Gastrocnemius medialis (tissue), 4 donors: ENCODE measurements at regions not wholly inside any gene's neighbourhood (a gene's known extent, or its start where the extent isn't known, plus 50 kb on each side); places are given as distances from the start of the nearest gene placed in this dataset.

ENCODE experiments used
- ATAC-seq, 2 donors: fragments of 150-250 bp; one replicate each; pipeline ENCODE4 v1.9.1; 2016
- DNase-seq, 2 donors: peaks; one replicate each; pipeline ENCODE4 v3.0.0-alpha.2; 2019
- H3K27ac ChIP-seq, 4 donors: fragments of 200-600 bp; sonication (generic); 1 replicate in 1 of 4; 2 replicates in 3 of 4; pipeline ENCODE4 v1.5.1; 2016 to 2018; ENCODE audit warnings: mild to moderate bottlenecking in 2 of 4, moderate library complexity in 1 of 4
- H3K27me3 ChIP-seq, 3 donors: fragments of 200-600 bp; sonication (generic) in 2 of 3; 1 replicate in 1 of 3; 2 replicates in 2 of 3; pipeline versions ENCODE4 v1.5.1 to v1.6.0; 2016 to 2019; ENCODE audit warnings: mild to moderate bottlenecking in 1 of 3, moderate library complexity in 1 of 3
- H3K36me3 ChIP-seq, 2 donors: fragments of 200-600 bp; sonication (generic) in 1 of 2; one replicate each; pipeline ENCODE4 v1.5.1; 2017 to 2018
- H3K4me1 ChIP-seq, 2 donors: fragments of 200-600 bp; sonication (generic) in 1 of 2; one replicate each; pipeline ENCODE4 v1.5.1; 2016 to 2017; ENCODE audit warnings: mild to moderate bottlenecking in 2 of 2
- H3K4me3 ChIP-seq, 4 donors: fragments of 200-600 bp; sonication (generic) in 3 of 4; 1 replicate in 1 of 4; 2 replicates in 3 of 4; pipeline ENCODE4 v1.5.1; 2016 to 2019; ENCODE audit warnings: mild to moderate bottlenecking in 2 of 4
- H3K9me3 ChIP-seq, 3 donors: fragments of 200-600 bp; sonication (generic) in 2 of 3; 1 replicate in 1 of 3; 2 replicates in 2 of 3; pipeline ENCODE4 v1.5.1; 2016 to 2019
- CTCF ChIP-seq, 5 experiments: fragments of 450-650 bp in 3 of 5; fragments of 200-600 bp in 2 of 5; sonication (generic) in 2 of 5; IDR thresholded peaks in 4 of 5; conservative IDR thresholded peaks in 1 of 5; 1 replicate in 4 of 5; 2 replicates in 1 of 5; pipeline ENCODE4 v1.5.1; 2016 to 2019; ENCODE audit warnings: antibody characterized with exemption in 5 of 5, mild to moderate bottlenecking in 3 of 5, moderate library complexity in 3 of 5
- POLR2A ChIP-seq, 2 donors: fragments of 450-650 bp; IDR thresholded peaks; one replicate each; pipeline ENCODE4 v1.6.1; 2017; ENCODE audit warnings: antibody characterized with exemption in 2 of 2, mild to moderate bottlenecking in 2 of 2, moderate library complexity in 2 of 2
- in situ Hi-C, 4 donors: fragments of 200-750 bp; cut with MboI; loops; one replicate each; pipeline versions ENCODE4 v1.15.0 to v1.8.0; 2017; ENCODE audit warnings: low sequenced_read_pairs in 4 of 4
- intact Hi-C: fragments of 100-400 bp; cut with DNase I; formaldehyde crosslinking; loops from one replicate; pipeline ENCODE4 v1.15.1; 2023; ENCODE audit warnings: low total_unique reads

DNA sequence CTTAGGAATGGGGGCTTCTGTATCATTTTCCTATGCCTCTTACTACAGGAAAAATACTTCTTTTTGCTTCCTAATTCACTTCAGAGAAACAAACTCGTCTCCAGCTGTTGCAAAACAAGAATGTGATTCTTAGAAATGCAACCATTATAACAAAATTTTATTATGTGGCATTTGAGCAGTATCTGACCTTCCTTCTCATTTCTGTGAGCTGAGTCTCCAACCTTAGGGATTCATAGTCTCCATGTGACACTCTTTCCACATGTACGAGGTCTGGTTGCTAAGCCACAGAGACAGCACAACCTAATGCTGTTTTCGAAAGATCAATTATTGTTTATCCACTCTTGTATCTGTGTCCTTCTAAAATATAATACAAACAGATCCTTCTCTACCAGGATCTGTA lies 75.3 kb upstream of the RGS4 start:
- in situ Hi-C loops (no loop called here), intact Hi-C loops (no loop called here)
- H3K4me1 ChIP-seq, result no peaks in the 10 kb centered on the region
- H3K27me3 ChIP-seq, result no peaks in the 10 kb centered on the region
- H3K4me3 ChIP-seq, result no peak overlapping the region
- H3K27ac ChIP-seq, result no peak overlapping the region
- ATAC-seq (no peak), DNase-seq (no peak)
- no peaks in the 10 kb centered on the region for H3K36me3 ChIP-seq
- TF ChIP-seq CTCF (IDR thresholded peaks at IDR 0.05 in 4 of 5, conservative IDR thresholded peaks at IDR 0.05 in 1 of 5) (no peak), POLR2A (IDR thresholded peaks at IDR 0.05) (no peak)
- no peaks in the 10 kb centered on the region for H3K9me3 ChIP-seq

DNA sequence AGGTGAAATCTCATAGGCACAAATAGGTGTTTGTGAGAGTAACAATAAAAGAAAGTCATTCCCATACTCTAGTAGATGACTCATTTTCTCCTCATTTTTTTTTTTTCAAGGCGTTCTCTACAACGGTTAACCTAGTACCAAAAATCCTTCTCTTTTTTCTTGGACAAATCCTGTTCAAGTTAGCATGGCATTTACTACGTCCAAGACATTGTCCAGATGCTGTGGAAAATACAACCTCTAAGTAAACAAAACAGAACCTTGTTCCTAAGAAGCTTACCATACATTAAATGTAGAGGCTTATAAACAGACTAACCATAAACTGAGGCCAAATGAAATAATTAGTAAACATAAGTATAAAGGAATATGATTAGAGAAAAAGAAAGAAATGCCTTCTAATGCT lies 76.2 kb upstream of the RGS4 start:
- intact Hi-C loops (no loop called here), in situ Hi-C loops (no loop called here)
- Histone ChIP-seq H3K36me3 (no peaks in the 10 kb centered on the region), H3K4me1 (no peaks in the 10 kb centered on the region), H3K27ac (no peak overlapping the region), H3K9me3 (no peaks in the 10 kb centered on the region), H3K4me3 (no peak overlapping the region), H3K27me3 (no peaks in the 10 kb centered on the region)
- no peak for ATAC-seq
- no peak for TF ChIP-seq POLR2A (IDR thresholded peaks at IDR 0.05)
- TF ChIP-seq CTCF (IDR thresholded peaks at IDR 0.05 in 4 of 5, conservative IDR thresholded peaks at IDR 0.05 in 1 of 5), result no peak
- no peak for DNase-seq

DNA sequence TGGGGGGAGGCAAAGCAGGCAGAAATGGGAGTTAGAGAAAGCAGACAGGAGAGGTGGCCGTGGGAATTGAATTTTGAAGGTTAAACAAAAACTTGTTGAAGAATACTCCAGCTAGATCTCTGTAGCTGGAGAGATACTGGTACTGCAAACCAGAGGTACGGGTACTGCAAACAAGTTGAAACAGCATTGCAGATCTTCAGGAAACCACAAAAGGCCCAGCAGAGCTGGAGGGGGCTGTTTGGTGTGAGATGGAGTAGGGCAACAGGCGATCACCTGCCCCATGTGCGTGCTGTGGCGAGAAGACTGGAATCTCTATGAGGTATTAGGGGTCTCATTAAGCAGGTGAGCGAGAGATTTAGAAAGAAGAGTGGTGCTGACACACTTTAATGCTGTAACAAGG lies 77.7 kb upstream of the RGS4 start:
- H3K4me3 ChIP-seq, result no peak overlapping the region
- H3K36me3 ChIP-seq, result no peaks in the 10 kb centered on the region
- no peaks in the 10 kb centered on the region for H3K9me3 ChIP-seq
- ATAC-seq (no peak), DNase-seq (no peak)
- no peak overlapping the region for H3K27ac ChIP-seq
- no peaks in the 10 kb centered on the region for H3K27me3 ChIP-seq
- TF ChIP-seq POLR2A (IDR thresholded peaks at IDR 0.05) (no peak), CTCF (IDR thresholded peaks at IDR 0.05 in 4 of 5, conservative IDR thresholded peaks at IDR 0.05 in 1 of 5) (no peak)
- in situ Hi-C loops (no loop called here), intact Hi-C loops (no loop called here)
- H3K4me1 ChIP-seq, result no peaks in the 10 kb centered on the region

DNA sequence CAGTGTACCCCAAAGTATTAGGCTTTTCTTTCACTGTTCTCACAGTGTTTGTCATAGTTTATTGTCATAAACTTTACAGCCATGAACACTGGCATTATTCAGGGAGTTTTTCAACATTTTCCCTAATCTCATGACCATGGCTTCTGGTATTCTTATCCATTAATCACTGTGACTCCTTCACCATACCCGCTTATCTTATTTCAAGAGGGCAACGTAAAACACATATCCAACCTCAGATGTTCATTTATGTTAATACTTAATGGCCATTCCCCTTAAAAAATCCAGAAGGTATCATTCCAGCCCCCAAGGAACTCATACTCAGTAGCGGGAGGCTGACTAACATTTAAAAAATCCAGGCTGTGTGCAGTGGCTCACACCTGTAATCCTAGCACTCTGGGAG lies 78.5 kb upstream of the RGS4 start:
- Histone ChIP-seq H3K36me3 (no peaks in the 10 kb centered on the region), H3K4me3 (no peak overlapping the region), H3K27me3 (no peaks in the 10 kb centered on the region), H3K9me3 (no peaks in the 10 kb centered on the region), H3K27ac (no peak overlapping the region), H3K4me1 (no peaks in the 10 kb centered on the region)
- TF ChIP-seq CTCF (IDR thresholded peaks at IDR 0.05 in 4 of 5, conservative IDR thresholded peaks at IDR 0.05 in 1 of 5), result no peak
- TF ChIP-seq POLR2A (IDR thresholded peaks at IDR 0.05), result no peak
- no peak for ATAC-seq
- DNase-seq, result no peak
- in situ Hi-C loops, result no loop called here
- intact Hi-C loops, result no loop called here

- no peaks in the 10 kb centered on the region for H3K9me3 ChIP-seq
- H3K4me1 ChIP-seq, result no peaks in the 10 kb centered on the region
- DNase-seq, result no peak
- in situ Hi-C loops (no loop called here), intact Hi-C loops (no loop called here)
- no peak for ATAC-seq
- H3K27ac ChIP-seq, result no peak overlapping the region
- no peak for TF ChIP-seq CTCF (IDR thresholded peaks at IDR 0.05 in 4 of 5, conservative IDR thresholded peaks at IDR 0.05 in 1 of 5)
- TF ChIP-seq POLR2A (IDR thresholded peaks at IDR 0.05), result no peak
- H3K27me3 ChIP-seq, result no peaks in the 10 kb centered on the region
- no peaks in the 10 kb centered on the region for H3K36me3 ChIP-seq
- H3K4me3 ChIP-seq, result no peak overlapping the region
Observed at GRCh38 chr1:162988869-162989268, 80.3 kb upstream of the RGS4 start.
